Mucosa of stomach (tissue), 1 donor: ENCODE measurements at regions not wholly inside any gene's neighbourhood (a gene's known extent, or its start where the extent isn't known, plus 50 kb on each side); places are given as distances from the start of the nearest gene placed in this dataset.

Experiments
- H3K27me3 ChIP-seq: one replicate; pipeline ENCODE4 v1.7.0; 2013; ENCODE audit warnings: mild to moderate bottlenecking, low read length; ENCODE audit not compliant: control insufficient read depth, insufficient read depth
- H3K36me3 ChIP-seq: one replicate; pipeline ENCODE4 v1.7.0; 2013; ENCODE audit warnings: low read length; ENCODE audit not compliant: control insufficient read depth, insufficient read depth
- H3K4me1 ChIP-seq: one replicate; pipeline ENCODE4 v1.7.0; 2013; ENCODE audit warnings: mild to moderate bottlenecking, low read length; ENCODE audit not compliant: control insufficient read depth, insufficient read depth
- H3K4me3 ChIP-seq: one replicate; pipeline ENCODE4 v1.7.0; 2013; ENCODE audit warnings: low read length
- H3K9ac ChIP-seq: one replicate; pipeline ENCODE4 v1.7.0; 2013; ENCODE audit warnings: mild to moderate bottlenecking, low read length, moderate library complexity
- H3K9me3 ChIP-seq: one replicate; pipeline ENCODE4 v1.7.0; 2013; ENCODE audit warnings: mild to moderate bottlenecking, low read length, moderate library complexity; ENCODE audit not compliant: control insufficient read depth
- donor health status: Pancreatic carcinoma.

GRCh38 chr5:125411744-125412560, 665.5 kb upstream of the ZNF608 start:
- Histone ChIP-seq H3K4me3 (no peak overlapping the region), H3K9me3 (no peaks in the 10 kb centered on the region), H3K4me1 (peaks cover 46% of the 10 kb centered on the region), H3K9ac (peak overlapping the region; percentile 51), H3K27me3 (no peaks in the 10 kb centered on the region), H3K36me3 (no peaks in the 10 kb centered on the region)

- no peak overlapping the region for H3K4me3 ChIP-seq
- peaks cover 46% of the 10 kb centered on the region for H3K4me1 ChIP-seq
- H3K9ac ChIP-seq, result peak overlapping the region; percentile 51
Measured at GRCh38 chr5:125412561-125413495, 666.4 kb upstream of the ZNF608 start.

GRCh38 chr5:125413496-125414274, 667.2 kb upstream of the ZNF608 start:
- Histone ChIP-seq H3K4me1 (peaks cover 41% of the 10 kb centered on the region), H3K4me3 (no peak overlapping the region), H3K9me3 (no peaks in the 10 kb centered on the region), H3K36me3 (no peaks in the 10 kb centered on the region), H3K27me3 (no peaks in the 10 kb centered on the region), H3K9ac (no peak overlapping the region)

More at GRCh38 chr5:125412561-125413495, 666.4 kb upstream of the ZNF608 start:
- H3K36me3 ChIP-seq, result no peaks in the 10 kb centered on the region
- H3K27me3 ChIP-seq, result no peaks in the 10 kb centered on the region
- H3K9me3 ChIP-seq, result no peaks in the 10 kb centered on the region

GRCh38 chr5:125415126-125415525, 668.7 kb upstream of the ZNF608 start:
- Histone ChIP-seq H3K9ac (no peak overlapping the region), H3K36me3 (no peaks in the 10 kb centered on the region), H3K4me1 (peaks cover 33% of the 10 kb centered on the region), H3K4me3 (no peak overlapping the region), H3K9me3 (no peaks in the 10 kb centered on the region), H3K27me3 (no peaks in the 10 kb centered on the region)

GRCh38 chr5:125416055-125416454, 669.6 kb upstream of the ZNF608 start:
- Histone ChIP-seq H3K4me3 (no peak overlapping the region), H3K4me1 (peaks cover 24% of the 10 kb centered on the region), H3K9me3 (no peaks in the 10 kb centered on the region), H3K36me3 (no peaks in the 10 kb centered on the region), H3K9ac (no peak overlapping the region), H3K27me3 (no peaks in the 10 kb centered on the region)

GRCh38 chr5:125421006-125421405, 674.6 kb upstream of the ZNF608 start:
- Histone ChIP-seq H3K9ac (no peak overlapping the region), H3K4me1 (no peaks in the 10 kb centered on the region), H3K27me3 (no peaks in the 10 kb centered on the region), H3K36me3 (no peaks in the 10 kb centered on the region), H3K4me3 (no peak overlapping the region), H3K9me3 (no peaks in the 10 kb centered on the region)

- Histone ChIP-seq H3K9me3 (no peaks in the 10 kb centered on the region), H3K9ac (no peak overlapping the region)
Measured at GRCh38 chr5:125422342-125422741, 675.9 kb upstream of the ZNF608 start.

GRCh38 chr5:125424402-125425141, 678.1 kb upstream of the ZNF608 start:
- Histone ChIP-seq H3K9me3 (no peaks in the 10 kb centered on the region), H3K4me3 (no peak overlapping the region), H3K27me3 (no peaks in the 10 kb centered on the region), H3K9ac (no peak overlapping the region), H3K36me3 (no peaks in the 10 kb centered on the region), H3K4me1 (no peaks in the 10 kb centered on the region)

More at GRCh38 chr5:125422342-125422741, 675.9 kb upstream of the ZNF608 start:
- Histone ChIP-seq H3K36me3 (no peaks in the 10 kb centered on the region), H3K4me3 (no peak overlapping the region), H3K4me1 (no peaks in the 10 kb centered on the region), H3K27me3 (no peaks in the 10 kb centered on the region)

- no peak overlapping the region for H3K9ac ChIP-seq
- H3K27me3 ChIP-seq, result no peaks in the 10 kb centered on the region
- no peaks in the 10 kb centered on the region for H3K36me3 ChIP-seq
- no peaks in the 10 kb centered on the region for H3K9me3 ChIP-seq
- H3K4me1 ChIP-seq, result no peaks in the 10 kb centered on the region
- H3K4me3 ChIP-seq, result no peak overlapping the region
Measured at GRCh38 chr5:125429498-125429897, 683.1 kb upstream of the ZNF608 start.

GRCh38 chr5:125433457-125433856, 687.0 kb upstream of the ZNF608 start:
- no peak overlapping the region for H3K4me3 ChIP-seq
- no peak overlapping the region for H3K9ac ChIP-seq
- no peaks in the 10 kb centered on the region for H3K4me1 ChIP-seq
- no peaks in the 10 kb centered on the region for H3K36me3 ChIP-seq
- H3K9me3 ChIP-seq, result no peaks in the 10 kb centered on the region
- no peaks in the 10 kb centered on the region for H3K27me3 ChIP-seq

- H3K36me3 ChIP-seq, result no peaks in the 10 kb centered on the region
- H3K4me3 ChIP-seq, result no peak overlapping the region
- no peaks in the 10 kb centered on the region for H3K4me1 ChIP-seq
- no peak overlapping the region for H3K9ac ChIP-seq
- H3K27me3 ChIP-seq, result no peaks in the 10 kb centered on the region
- H3K9me3 ChIP-seq, result no peaks in the 10 kb centered on the region
Measured at GRCh38 chr5:125439243-125439642, 692.8 kb upstream of the ZNF608 start.
